GM18498 (cell line): ENCODE measurements at regions not wholly inside any gene's neighbourhood (a gene's known extent, or its start where the extent isn't known, plus 50 kb on each side); places are given as distances from the start of the nearest gene placed in this dataset.

Experiments
- ATAC-seq: cut with Tn5 transposase; IDR thresholded peaks from one replicate; pipeline ENCODE4 v1.9.1; 2021; ENCODE audit warnings: mild to moderate bottlenecking, moderate library complexity; ENCODE audit not compliant: unreplicated experiment

- ATAC-seq = no peak
Measured at GRCh38 chr11:80586464-80586863, 1145.6 kb upstream of the TENM4 start.

DNA sequence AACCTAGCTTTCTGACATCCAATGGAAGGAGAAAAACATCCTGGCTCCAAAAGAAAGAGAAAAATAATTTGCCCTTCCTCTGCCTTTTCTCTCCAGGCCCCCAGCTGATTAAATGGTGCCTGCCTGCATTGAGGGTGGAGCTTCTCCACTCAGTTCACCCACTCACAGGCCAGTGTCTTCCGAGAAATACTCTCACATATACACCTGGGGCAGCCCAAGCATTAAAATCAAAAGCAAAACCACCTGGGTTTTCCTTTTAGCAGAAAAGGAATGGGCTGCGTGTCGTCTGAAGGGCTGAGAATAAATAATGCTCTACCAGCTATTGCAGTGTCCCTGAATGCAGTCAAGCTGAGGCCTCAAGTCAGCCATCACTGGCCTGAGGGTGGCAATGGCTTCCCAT, 1143.8 kb upstream of the TENM4 start:
- ATAC-seq = no peak

DNA sequence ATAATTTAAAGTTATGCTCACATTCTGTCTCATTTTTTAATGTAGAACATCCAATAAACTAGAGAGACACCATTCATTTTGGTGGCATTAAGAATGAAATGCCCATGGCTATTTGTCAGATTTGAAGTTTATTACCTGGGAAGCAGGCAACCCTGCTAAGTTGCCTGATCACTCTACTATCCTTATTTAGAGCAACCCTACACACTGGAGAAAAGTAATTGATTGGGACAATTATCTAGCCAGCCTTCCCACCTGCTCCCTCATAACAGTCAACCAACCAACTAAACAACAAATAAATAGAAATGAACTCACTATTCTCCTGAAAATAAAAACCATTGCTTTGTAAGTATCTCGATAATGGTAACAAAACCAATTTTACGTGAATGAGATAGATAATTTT, 1129.0 kb upstream of the TENM4 start:
- no peak for ATAC-seq

- ATAC-seq = no peak
Measured at GRCh38 chr11:80565231-80565630, 1124.4 kb upstream of the TENM4 start.

- ATAC-seq = no peak
Measured at GRCh38 chr11:80562523-80563125, 1121.8 kb upstream of the TENM4 start.

DNA sequence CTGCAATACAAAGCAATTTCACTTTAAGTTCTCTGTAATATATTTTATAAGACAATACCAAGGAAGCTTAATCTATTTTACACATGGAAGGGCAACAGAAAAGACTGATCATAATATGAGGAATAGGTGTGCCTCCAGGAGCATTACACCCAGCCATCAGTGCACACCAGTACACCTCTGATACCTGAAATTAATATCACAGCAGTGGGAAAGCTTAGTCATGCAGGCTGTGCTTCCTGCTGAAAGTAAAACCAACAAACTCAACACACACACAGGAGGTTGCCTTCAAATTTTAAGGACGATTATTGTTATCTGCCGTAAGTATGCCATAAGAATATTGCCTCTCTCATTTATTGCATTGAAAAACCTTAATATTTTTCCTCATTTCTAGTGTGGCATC, 1119.1 kb upstream of the TENM4 start:
- ATAC-seq = no peak

DNA sequence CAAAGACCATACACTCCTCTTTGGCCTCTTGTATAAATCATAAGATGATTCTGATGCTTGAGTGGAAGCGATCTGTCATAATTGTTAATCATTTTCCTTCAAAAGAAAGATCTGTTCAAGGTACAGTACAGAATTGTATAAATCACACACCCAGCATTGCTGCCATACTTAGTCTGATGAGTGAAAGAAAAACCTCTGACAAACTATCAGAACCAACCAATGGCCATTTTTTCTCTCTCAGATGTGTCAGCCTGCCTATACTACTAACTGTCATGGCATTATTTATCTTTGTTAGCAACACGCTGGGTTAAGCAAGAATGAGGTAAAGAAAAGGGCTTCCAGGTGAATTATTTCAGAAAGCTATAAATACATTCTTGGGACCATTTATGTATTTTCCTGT, 1112.7 kb upstream of the TENM4 start:
- ATAC-seq = no peak

DNA sequence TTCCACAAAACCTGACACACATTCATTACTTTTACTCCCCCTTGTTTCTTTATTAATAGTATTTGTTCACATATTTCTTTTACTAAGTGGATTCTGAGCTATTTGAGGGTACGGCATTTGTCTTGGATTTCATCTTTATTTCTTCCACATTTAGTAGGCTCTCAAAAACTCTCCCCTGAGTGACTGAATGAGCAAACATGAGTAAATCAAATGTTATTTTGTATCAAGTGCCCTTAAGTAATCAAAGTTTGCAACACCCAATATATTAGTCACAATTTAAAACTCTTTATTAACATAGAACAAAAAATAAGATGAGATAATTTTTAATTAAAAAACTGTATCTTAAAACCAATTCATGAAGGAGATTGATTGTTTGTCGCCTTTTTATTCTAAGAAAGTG, 1101.9 kb upstream of the TENM4 start:
- ATAC-seq = no peak

DNA sequence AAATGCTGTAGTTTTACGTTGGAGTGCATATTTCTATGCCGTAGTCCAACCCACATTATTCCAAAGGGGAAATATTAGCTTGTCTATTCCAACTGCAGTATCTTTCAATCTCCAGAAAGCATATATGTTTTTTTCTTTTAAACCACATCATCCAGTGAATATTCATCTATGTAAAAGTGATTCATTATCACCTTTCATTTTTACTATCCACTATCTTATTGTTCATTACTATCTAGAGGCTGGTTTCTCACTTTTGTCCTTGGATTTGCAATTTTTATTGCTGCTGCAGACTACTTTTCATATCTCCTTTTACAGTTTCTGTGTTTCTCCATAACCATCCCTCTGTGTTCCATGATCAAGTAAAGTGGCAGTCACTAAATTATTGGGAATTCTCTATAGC, 1097.2 kb upstream of the TENM4 start:
- ATAC-seq = no peak

GRCh38 chr11:80533463-80533862, 1092.6 kb upstream of the TENM4 start:
- no peak for ATAC-seq

DNA sequence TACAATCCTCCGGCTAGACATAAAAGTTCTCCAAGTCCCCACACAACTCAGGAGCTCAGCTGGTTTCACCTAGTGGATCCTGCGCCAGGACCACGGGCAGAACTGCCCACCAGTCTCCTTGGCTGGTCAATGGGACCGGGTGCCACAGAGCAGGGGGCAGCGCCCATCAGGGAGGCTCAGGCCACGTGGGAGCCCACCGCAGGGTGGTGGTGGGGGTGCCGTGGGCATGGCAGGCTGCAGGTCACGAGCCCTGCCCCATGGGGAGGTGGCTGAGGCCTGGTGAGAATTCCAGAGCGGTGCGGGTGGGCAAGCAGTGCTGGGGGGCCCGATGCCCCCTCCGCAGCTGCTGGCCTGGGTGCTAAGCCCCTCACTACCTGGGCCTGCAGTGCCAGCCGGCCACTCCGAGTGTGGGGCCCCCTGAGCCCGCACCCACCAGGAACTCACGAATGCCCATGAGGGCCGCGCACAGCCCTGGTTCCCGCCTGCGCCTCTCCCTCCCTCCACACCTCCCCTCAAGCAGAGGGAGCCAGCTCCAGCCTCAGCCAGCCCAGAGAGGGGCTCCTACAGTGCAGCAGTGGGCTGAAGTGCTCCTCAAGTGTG, 1091.9 kb upstream of the TENM4 start:
- no peak for ATAC-seq

GRCh38 chr11:80529726-80530125, 1088.9 kb upstream of the TENM4 start:
- ATAC-seq = no peak

GRCh38 chr11:80525663-80526405, 1085.0 kb upstream of the TENM4 start:
- ATAC-seq = no peak

DNA sequence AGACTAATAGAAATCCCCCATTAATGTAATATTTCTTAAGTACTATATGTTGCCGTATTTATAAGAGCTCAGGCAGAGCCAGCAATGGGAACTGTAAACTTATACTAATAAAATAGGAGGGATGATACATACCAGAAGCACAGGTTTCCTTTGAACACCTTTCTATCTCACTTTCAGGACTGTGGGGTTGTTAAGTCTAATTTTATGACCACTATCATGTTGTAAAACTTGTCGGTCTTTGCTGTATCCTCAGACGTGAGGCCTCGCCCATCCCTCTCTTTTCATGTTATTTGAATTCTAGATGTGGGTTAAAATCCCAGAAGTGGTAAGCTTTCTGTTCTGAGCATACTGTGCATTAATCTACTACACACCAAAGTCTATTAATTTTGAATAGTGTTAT, 1083.5 kb upstream of the TENM4 start:
- ATAC-seq = no peak

- no peak for ATAC-seq
Measured at GRCh38 chr11:80523057-80523456, 1082.2 kb upstream of the TENM4 start.

DNA sequence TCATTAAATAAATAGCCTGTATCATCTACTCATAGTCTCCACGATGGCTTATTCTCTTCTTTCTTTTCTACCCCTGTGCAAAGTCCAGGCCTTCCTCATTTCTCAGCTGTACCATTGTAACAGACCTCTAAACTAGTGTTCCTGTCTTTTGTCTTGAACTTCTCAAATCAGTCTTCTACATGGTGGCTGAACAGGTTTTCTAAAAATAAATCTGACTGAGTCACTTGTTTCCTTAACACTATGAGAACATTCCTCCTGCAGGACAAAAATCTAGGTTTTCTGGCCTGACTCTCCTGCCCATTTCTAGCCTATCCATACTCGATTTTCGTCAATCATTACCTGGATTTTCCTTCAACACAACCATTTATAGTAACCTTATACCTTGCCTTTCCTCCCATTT, 1080.8 kb upstream of the TENM4 start:
- no peak for ATAC-seq

DNA sequence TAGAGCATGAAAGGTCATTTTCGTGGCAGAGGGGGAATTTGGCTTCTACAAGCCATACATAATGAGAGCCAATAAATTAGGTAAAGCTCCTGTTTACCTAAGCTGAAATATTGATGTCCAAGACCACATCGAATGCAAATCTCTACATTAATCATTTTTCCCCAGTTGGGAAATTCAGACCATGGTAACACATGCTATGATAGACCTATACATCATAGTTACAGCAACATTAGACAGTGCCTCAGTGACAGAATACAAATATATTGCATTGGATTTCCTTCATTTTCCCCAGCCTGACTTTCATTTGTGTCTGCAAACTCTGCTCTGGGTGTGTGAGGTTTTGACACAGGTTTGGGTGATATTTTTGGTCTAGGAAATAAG, 1079.7 kb upstream of the TENM4 start:
- ATAC-seq = no peak

DNA sequence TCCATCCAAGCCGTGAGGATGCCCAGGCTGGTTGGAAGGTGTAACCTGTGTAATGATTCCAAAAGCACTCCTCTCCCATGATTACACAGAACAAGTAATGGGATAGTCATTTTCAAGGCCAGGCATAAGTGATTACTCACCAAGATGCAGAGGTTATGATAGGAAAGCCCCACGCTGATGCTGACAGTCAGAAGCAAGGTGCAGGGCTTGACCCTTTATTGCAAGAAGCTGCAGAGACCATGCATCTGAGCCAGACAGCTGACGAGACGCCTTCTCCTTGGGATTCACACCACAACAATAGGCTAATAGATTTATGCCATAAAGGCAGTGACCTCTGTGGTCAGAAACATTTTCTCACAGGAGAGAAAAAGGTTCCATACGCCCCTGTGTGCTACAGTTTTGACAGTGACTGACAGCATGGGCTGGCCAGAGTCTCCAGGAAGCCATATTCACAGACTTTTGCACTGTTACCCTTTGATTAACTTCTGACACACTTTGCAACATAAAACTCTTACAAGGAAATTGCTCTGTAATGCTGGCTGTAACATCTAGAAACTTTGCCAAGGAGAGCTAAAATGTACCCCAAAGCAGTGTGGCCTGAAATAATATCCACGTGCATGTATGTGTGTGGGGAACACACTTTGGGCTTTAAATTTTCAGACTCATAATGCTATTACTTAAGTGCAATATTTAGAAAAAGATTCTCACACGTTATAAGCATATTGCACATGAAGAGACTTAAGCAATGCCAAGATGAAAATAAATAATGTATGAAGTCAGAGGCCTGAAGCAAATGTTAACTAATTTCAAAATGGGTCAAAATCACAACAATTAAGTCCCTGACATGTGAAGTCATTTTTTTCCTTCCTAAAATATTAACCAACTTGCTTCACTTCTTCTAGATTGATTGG, 1079.0 kb upstream of the TENM4 start:
- ATAC-seq = no peak

DNA sequence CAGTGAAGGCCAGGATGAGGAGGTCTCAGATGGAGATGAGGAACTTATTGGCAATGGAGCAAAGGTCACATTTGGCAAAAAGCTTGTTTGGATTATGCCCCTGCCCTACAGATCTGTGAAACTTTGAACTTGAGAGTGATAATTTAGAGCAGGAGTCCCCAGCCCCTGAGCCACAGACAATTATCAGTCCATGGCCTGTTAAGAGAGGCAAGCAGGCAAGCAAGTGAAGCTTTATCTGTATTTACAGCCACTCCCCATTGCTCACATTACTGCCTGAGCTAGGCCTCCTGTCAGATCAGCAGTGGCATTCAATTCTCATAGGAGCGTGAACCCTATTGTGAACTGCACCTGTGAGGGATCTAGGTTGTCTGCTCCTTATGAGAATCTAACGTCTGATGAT, 1076.9 kb upstream of the TENM4 start:
- no peak for ATAC-seq

GRCh38 chr11:80515097-80515496, 1074.3 kb upstream of the TENM4 start:
- no peak for ATAC-seq

- ATAC-seq = no peak
Measured at GRCh38 chr11:80512491-80512890, 1071.7 kb upstream of the TENM4 start.
